ENCODE measurements at regions not wholly inside any gene's neighbourhood (a gene's known extent, or its start where the extent isn't known, plus 50 kb on each side); places are given as distances from the start of the nearest gene placed in this dataset.

DNA sequence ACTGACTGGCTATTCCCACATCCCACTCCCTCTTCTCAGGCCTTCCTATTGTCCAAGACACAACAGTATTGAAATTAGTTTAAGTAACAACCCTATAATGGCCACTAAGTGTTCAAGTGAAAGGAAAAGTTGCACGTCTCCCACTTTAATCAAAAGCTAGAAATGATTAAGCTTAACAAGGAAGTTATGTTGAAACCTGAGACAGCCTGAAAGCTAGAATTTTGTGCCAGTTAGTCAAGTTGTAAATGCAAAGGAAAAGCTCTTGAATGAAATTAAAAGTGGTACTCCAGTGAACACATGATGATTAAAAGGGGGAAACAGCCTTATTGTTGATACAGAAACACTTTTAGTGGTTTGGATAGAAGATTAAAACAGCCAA is 332.7 kb downstream of the CASP12 start:
- intact Hi-C loops (cut with DNase I), result no loop called here
- Histone ChIP-seq H3K9me3 (no peaks in the 10 kb centered on the region), H3K36me3 (no peaks in the 10 kb centered on the region), H3K27ac (no peak overlapping the region), H3K27me3 (no peaks in the 10 kb centered on the region), H3K4me1 (no peaks in the 10 kb centered on the region), H3K4me3 (no peak overlapping the region)
- no peak for DNase-seq (ENCODE audit: extremely low spot score in 2 of 2)
- no peak for TF ChIP-seq POLR2A (IDR thresholded peaks at IDR 0.05)

DNA sequence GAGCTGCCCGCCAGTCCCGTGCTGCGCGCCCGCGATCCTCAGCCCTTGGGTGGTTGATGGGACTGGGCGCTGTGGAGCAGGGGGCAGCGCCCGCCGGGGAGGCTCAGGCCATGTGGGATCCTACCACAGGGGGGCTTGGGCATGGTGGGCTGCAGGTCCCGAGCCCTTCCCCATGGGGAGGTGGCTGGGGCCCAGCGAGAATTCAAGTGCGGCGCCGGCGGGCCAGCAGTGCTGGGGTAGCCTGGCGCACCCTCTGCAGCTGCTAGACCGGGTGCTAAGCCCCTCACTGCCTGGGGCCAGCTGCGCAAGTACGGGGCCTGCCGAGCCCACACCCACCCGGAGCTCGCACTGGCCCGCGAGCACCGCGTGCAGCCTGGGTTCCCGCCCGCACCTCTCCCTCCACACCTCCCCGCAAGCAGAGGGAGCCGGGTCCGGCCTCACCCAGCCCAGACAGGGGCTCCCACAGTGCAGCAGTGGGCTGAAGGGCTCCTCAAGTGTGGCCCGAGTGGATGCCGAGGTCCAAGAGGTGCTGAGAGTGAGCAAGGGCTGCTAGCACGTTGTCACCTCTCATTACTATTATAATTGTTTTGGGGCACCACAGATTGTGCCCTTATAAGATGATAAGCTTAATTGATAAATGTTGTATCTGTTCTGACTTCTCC is 333.2 kb downstream of the CASP12 start:
- no peaks in the 10 kb centered on the region for H3K9me3 ChIP-seq
- DNase-seq (ENCODE audit: extremely low spot score in 2 of 2), result no peak
- intact Hi-C loops (cut with DNase I), result no loop called here

DNA sequence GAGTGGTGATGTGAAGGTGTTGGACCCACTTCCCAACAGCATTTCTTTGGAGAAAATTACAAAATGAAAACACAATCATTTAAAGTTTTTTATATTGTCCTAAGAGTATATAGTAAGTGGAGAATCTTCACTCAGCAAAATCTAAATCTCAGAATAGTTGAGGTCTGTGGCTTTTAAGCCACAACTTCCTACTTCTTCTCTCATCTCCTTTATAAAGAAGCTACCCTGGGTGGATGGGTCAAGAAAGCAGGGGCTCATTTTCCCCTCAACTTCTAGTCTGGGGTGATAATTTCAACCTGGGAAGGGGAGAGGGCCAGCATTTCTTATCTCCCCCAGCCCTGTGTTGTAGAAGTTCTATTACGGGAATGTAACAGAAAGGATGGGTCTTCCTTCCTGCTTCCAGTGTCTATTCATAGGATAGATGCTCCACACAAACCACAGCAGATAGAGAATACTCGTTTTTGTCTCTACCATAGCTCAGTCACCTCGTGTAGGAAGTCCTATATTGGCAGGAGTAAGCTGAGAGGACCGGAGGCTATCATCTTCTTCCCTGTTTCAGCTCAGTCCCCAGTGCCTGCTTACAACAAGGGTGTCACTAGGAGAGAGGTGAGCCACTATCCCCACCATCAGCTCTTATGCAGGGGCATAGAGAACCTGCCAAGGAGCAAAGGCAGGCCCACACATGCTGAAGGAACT is 341.5 kb downstream of the CASP12 start:
- TF ChIP-seq POLR2A (IDR thresholded peaks at IDR 0.05), result no peak
- no peak for TF ChIP-seq POLR2AphosphoS5 (IDR thresholded peaks at IDR 0.05; ENCODE audit: insufficient read depth in 1 of 2, low read depth in 1 of 2)
- TF ChIP-seq, protein P1, sequence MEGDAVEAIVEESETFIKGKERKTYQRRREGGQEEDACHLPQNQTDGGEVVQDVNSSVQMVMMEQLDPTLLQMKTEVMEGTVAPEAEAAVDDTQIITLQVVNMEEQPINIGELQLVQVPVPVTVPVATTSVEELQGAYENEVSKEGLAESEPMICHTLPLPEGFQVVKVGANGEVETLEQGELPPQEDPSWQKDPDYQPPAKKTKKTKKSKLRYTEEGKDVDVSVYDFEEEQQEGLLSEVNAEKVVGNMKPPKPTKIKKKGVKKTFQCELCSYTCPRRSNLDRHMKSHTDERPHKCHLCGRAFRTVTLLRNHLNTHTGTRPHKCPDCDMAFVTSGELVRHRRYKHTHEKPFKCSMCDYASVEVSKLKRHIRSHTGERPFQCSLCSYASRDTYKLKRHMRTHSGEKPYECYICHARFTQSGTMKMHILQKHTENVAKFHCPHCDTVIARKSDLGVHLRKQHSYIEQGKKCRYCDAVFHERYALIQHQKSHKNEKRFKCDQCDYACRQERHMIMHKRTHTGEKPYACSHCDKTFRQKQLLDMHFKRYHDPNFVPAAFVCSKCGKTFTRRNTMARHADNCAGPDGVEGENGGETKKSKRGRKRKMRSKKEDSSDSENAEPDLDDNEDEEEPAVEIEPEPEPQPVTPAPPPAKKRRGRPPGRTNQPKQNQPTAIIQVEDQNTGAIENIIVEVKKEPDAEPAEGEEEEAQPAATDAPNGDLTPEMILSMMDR (IDR thresholded peaks at IDR 0.05), result no peak
- Histone ChIP-seq H3K27me3 (no peaks in the 10 kb centered on the region), H3K9me3 (no peaks in the 10 kb centered on the region), H3K4me3 (no peak overlapping the region), H3K27ac (no peak overlapping the region), H3K36me3 (no peaks in the 10 kb centered on the region), H3K4me1 (no peaks in the 10 kb centered on the region)
- no peak for DNase-seq (ENCODE audit: extremely low spot score in 2 of 2)
- intact Hi-C loops (cut with DNase I), result no loop called here

More for the DNA sequence above, 333.2 kb downstream of the CASP12 start:
- no peak overlapping the region for H3K27ac ChIP-seq
- H3K4me1 ChIP-seq, result no peaks in the 10 kb centered on the region
- H3K36me3 ChIP-seq, result no peaks in the 10 kb centered on the region
- TF ChIP-seq, protein P1 (IDR thresholded peaks at IDR 0.05), result no peak
- TF ChIP-seq POLR2A (IDR thresholded peaks at IDR 0.05) (no peak), POLR2AphosphoS5 (IDR thresholded peaks at IDR 0.05; ENCODE audit: insufficient read depth in 1 of 2, low read depth in 1 of 2) (no peak)
- H3K4me3 ChIP-seq, result no peak overlapping the region
- H3K27me3 ChIP-seq, result no peaks in the 10 kb centered on the region

DNA sequence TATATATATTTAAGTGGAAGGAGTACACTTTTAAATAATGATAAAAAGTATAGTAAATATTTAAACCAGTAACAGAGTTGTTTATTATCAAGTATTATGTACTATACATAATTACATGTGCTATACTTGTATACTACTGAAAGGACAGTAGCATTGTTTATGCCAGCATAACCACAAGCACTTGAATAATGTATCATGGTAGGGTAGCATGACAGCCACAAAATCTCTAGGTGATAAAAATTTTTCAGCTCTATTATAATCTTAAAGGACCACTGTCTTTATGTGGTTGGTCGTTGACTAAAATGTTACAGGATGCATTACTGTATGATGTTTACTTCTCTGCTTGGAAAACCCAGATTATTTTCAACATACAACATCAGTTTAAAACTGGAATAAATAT is 349.2 kb downstream of the CASP12 start:
- H3K9me3 ChIP-seq, result no peaks in the 10 kb centered on the region
- intact Hi-C loops (cut with DNase I), result no loop called here
- H3K4me1 ChIP-seq, result no peaks in the 10 kb centered on the region
- no peaks in the 10 kb centered on the region for H3K27me3 ChIP-seq
- H3K36me3 ChIP-seq, result no peaks in the 10 kb centered on the region
- H3K4me3 ChIP-seq, result no peak overlapping the region
- TF ChIP-seq, protein P1 (IDR thresholded peaks at IDR 0.05), result no peak
- TF ChIP-seq POLR2AphosphoS5 (IDR thresholded peaks at IDR 0.05; ENCODE audit: insufficient read depth in 1 of 2, low read depth in 1 of 2), result no peak
- no peak for TF ChIP-seq POLR2A (IDR thresholded peaks at IDR 0.05)
- H3K27ac ChIP-seq, result no peak overlapping the region
- no peak for DNase-seq (ENCODE audit: extremely low spot score in 2 of 2)

DNA sequence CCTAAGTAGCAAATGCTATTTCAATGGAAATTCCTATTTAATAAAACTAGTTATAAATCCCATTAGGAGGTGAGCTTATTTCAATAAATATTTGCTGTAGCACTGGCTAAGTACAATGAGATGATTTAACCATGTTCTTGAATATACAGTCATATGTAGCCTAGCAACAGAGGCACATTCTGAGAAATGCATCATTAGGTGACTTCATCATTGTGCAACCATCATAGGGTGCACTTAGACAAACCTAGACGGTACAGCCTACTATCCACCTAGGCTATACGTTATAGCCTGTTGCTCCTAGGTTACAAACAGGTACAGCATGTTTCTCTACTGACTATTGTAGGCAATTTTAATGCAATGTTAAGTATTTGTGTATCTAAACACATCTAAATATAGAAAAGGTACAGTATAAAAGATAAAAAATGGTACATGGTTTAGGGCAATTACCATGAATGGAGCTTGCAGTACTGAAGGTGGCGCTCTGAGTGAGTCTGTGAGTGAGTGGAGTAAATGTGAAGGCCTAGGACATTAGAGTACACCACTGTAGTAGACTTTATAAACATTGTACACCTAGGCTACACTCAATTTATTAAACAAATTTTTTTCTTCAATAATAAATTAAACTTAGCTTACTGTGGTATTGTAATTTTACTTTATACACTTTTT is 350.1 kb downstream of the CASP12 start:
- H3K27ac ChIP-seq, result no peak overlapping the region
- H3K4me1 ChIP-seq, result no peaks in the 10 kb centered on the region
- no peaks in the 10 kb centered on the region for H3K9me3 ChIP-seq
- H3K4me3 ChIP-seq, result no peak overlapping the region
- no peak for TF ChIP-seq POLR2AphosphoS5 (IDR thresholded peaks at IDR 0.05; ENCODE audit: insufficient read depth in 1 of 2, low read depth in 1 of 2)
- no peak for TF ChIP-seq POLR2A (IDR thresholded peaks at IDR 0.05)
- TF ChIP-seq, protein P1 (IDR thresholded peaks at IDR 0.05), result no peak
- no peak for DNase-seq (ENCODE audit: extremely low spot score in 2 of 2)
- intact Hi-C loops (cut with DNase I), result no loop called here
- no peaks in the 10 kb centered on the region for H3K27me3 ChIP-seq
- no peaks in the 10 kb centered on the region for H3K36me3 ChIP-seq
